Psoas muscle (tissue), 7 donors: ENCODE measurements at regions not wholly inside any gene's neighbourhood (a gene's known extent, or its start where the extent isn't known, plus 50 kb on each side); places are given as distances from the start of the nearest gene placed in this dataset.

Experiments
- ATAC-seq, 4 donors: fragments of 200-7000 bp; cut with Tn5 transposase; one replicate each; pipeline ENCODE4 v1.9.1; 2020; ENCODE audit warnings: moderate library complexity in 3 of 4, mild to moderate bottlenecking in 2 of 4
- DNase-seq, 2 donors: peaks; one replicate each; pipeline ENCODE4 v3.0.0-alpha.2; 2020
- H3K27ac ChIP-seq: fragments of 200-600 bp; one replicate; pipeline ENCODE4 v1.8.0; 2022
- H3K27me3 ChIP-seq, 3 donors: fragments of 200-600 bp in 1 of 3; one replicate each; pipeline versions ENCODE4 v1.6.1 to v1.8.0; 2013 to 2022; ENCODE audit warnings: low read length in 2 of 3, mild to moderate bottlenecking in 2 of 3, moderate library complexity in 1 of 3; ENCODE audit not compliant: insufficient read depth in 3 of 3
- H3K36me3 ChIP-seq, 2 donors: fragments of 200-600 bp in 1 of 2; one replicate each; pipeline versions ENCODE4 v1.6.1 to v1.8.0; 2013 to 2022; ENCODE audit warnings: low read depth in 1 of 2, mild to moderate bottlenecking in 1 of 2, moderate library complexity in 1 of 2; ENCODE audit not compliant: insufficient read depth in 1 of 2
- H3K4me1 ChIP-seq: fragments of 200-600 bp; one replicate; pipeline ENCODE4 v1.8.0; 2022
- H3K4me3 ChIP-seq: fragments of 200-600 bp; one replicate; pipeline ENCODE4 v1.8.0; 2022; ENCODE audit warnings: mild to moderate bottlenecking
- H3K9me3 ChIP-seq: fragments of 200-600 bp; one replicate; pipeline ENCODE4 v1.8.0; 2022
- CTCF ChIP-seq: fragments of 200-600 bp; IDR thresholded peaks from one replicate; pipeline ENCODE4 v1.8.0; 2022; ENCODE audit warnings: antibody characterized with exemption
- WGBS, 3 donors: extraction: QIAGEN DNeasy Blood & Tissue Kit; methylation state at CpG; one replicate each; pipeline versions ENCODE4 v1.1.6 to v1.1.7; 2013; 5-methylcytosine and 5-hydroxymethylcytosine counted together
- intact Hi-C, 2 donors: fragments of 100-400 bp; cut with DNase I; formaldehyde crosslinking; loops; one replicate each; pipeline versions ENCODE4 v1.11.0 to v1.14.2; 2022
- donor health status: healthy with polysubstance abuse.
- donor health status: DM: no; HTN: no; CAD: no; lungs with moderate emphysema.
- donor health status: Bipolar disorder and iron deficiency.
- donor health status: healthy.
- donor health status: DM: yes; HTN: yes; CAD: no.
- donor health status: DM: no; HTN: no; CAD: no.
- donor health status: DM: yes; HTN: yes; CAD: no.

GRCh38 chr5:152282331-152282730 is 122.7 kb downstream of the NMUR2 start:
- Histone ChIP-seq H3K4me1 (no peaks in the 10 kb centered on the region), H3K27me3 (no peaks in the 10 kb centered on the region), H3K9me3 (no peaks in the 10 kb centered on the region), H3K27ac (no peak overlapping the region), H3K4me3 (no peak overlapping the region), H3K36me3 (no peaks in the 10 kb centered on the region)
- ATAC-seq (no peak), DNase-seq (no peak)
- no peak for TF ChIP-seq CTCF
- intact Hi-C loops = no loop called here
- WGBS, 3 donors = 60 to 71% (median 66%) methylated on average over 1 of the region's 1 CpG

- WGBS, 3 donors = 88 to 93% (median 89%) methylated on average over 2 of the region's 2 CpGs
- intact Hi-C loops = loop anchor here in 1 of 2 donors (2.0 kb wide), 1 partner anchor 45 kb away; no protein-coding TSS in a partner anchor
- TF ChIP-seq CTCF = no peak
Measured at GRCh38 chr5:152277936-152278335, 127.1 kb downstream of the NMUR2 start.

GRCh38 chr5:152274224-152274623 is 130.9 kb downstream of the NMUR2 start:
- H3K27ac ChIP-seq = no peak overlapping the region
- 12 to 29% (median 13%) methylated on average over 2 of the region's 2 CpGs for WGBS, 3 donors
- intact Hi-C loops = no loop called here

More at GRCh38 chr5:152277936-152278335, 127.1 kb downstream of the NMUR2 start:
- peaks cover 3% of the 10 kb centered on the region for H3K4me1 ChIP-seq
- no peak overlapping the region for H3K4me3 ChIP-seq
- H3K27ac ChIP-seq = no peak overlapping the region
- no peaks in the 10 kb centered on the region for H3K9me3 ChIP-seq
- DNase-seq = no peak
- H3K27me3 ChIP-seq = no peaks in the 10 kb centered on the region
- H3K36me3 ChIP-seq = no peaks in the 10 kb centered on the region
- ATAC-seq = no peak

GRCh38 chr5:152271420-152271819 is 133.7 kb downstream of the NMUR2 start:
- no peaks in the 10 kb centered on the region for H3K27me3 ChIP-seq
- H3K27ac ChIP-seq = no peak overlapping the region
- peak; percentile 26 for TF ChIP-seq CTCF
- 47 to 50% (median 48%) methylated on average over 5 of the region's 5 CpGs for WGBS, 3 donors
- H3K9me3 ChIP-seq = no peaks in the 10 kb centered on the region
- H3K4me3 ChIP-seq = no peak overlapping the region
- ATAC-seq (peak in 2 of 4 donors; percentile 46 to 62), DNase-seq (no peak)
- H3K36me3 ChIP-seq = no peaks in the 10 kb centered on the region
- H3K4me1 ChIP-seq = peaks cover 3% of the 10 kb centered on the region
- intact Hi-C loops = no loop called here

More at GRCh38 chr5:152274224-152274623, 130.9 kb downstream of the NMUR2 start:
- DNase-seq (no peak), ATAC-seq (peak in 3 of 4 donors; percentile 51 to 77 (median 65))
- Histone ChIP-seq H3K27me3 (no peaks in the 10 kb centered on the region), H3K9me3 (no peaks in the 10 kb centered on the region), H3K4me3 (no peak overlapping the region), H3K36me3 (no peaks in the 10 kb centered on the region), H3K4me1 (peaks cover 3% of the 10 kb centered on the region)
- no peak for TF ChIP-seq CTCF

GRCh38 chr5:152270096-152270495 is 135.0 kb downstream of the NMUR2 start:
- ATAC-seq (no peak), DNase-seq (no peak)
- Histone ChIP-seq H3K4me1 (peaks cover 3% of the 10 kb centered on the region), H3K4me3 (no peak overlapping the region), H3K9me3 (no peaks in the 10 kb centered on the region), H3K27me3 (no peaks in the 10 kb centered on the region), H3K36me3 (no peaks in the 10 kb centered on the region), H3K27ac (no peak overlapping the region)
- intact Hi-C loops = no loop called here
- 51 to 61% (median 52%) methylated on average over 2 of the region's 2 CpGs for WGBS, 3 donors
- TF ChIP-seq CTCF = no peak
